K562 (cell line): ENCODE measurements at regions not wholly inside any gene's neighbourhood (a gene's known extent, or its start where the extent isn't known, plus 50 kb on each side); places are given as distances from the start of the nearest gene placed in this dataset.

Source experiments
- ARID3A ChIP-seq: IDR thresholded peaks from 2 replicates; pipeline ENCODE4 v1.6.1; 2012; ENCODE audit warnings: low read depth, low read length, improper control_type of control experiment, borderline replicate concordance
- ARNT ChIP-seq, 2 experiments: fragments of 450-650 bp; IDR thresholded peaks; 2 replicates each; pipeline ENCODE4 v1.6.1; 2016; ENCODE audit warnings: mild to moderate bottlenecking in 1 of 2
- BHLHE40 ChIP-seq: IDR thresholded peaks from 2 replicates; pipeline ENCODE4 v1.6.1; 2011; ENCODE audit warnings: low read length, improper control_type of control experiment
- CREB1 ChIP-seq, 2 experiments: sonication (generic) in 1 of 2; formaldehyde crosslinking in 1 of 2; IDR thresholded peaks; 2 replicates each; pipeline versions ENCODE4 v1.6.1 to v1.8.0; 2012 to 2022; ENCODE audit warnings: inconsistent platforms in 1 of 2, mild to moderate bottlenecking in 1 of 2, missing genetic modification reagents in 1 of 2, moderate library complexity in 1 of 2
- CTCF ChIP-seq, 3 experiments: IDR thresholded peaks in 2 of 3; conservative IDR thresholded peaks in 1 of 3; 2 replicates each; pipeline ENCODE4 v1.5.1; 2011 to 2012; ENCODE audit warnings: low read length in 3 of 3, mild to moderate bottlenecking in 3 of 3, control low read depth in 2 of 3, improper control_type of control experiment in 1 of 3, inconsistent platforms in 1 of 3, low read depth in 1 of 3, mixed read lengths in 1 of 3, moderate library complexity in 1 of 3; ENCODE audit not compliant: insufficient read depth in 2 of 3
- GABPA ChIP-seq: fragments of 200-800 bp; sonication (Bioruptor generic); conservative IDR thresholded peaks from 2 replicates; pipeline ENCODE4 v1.6.1; 2016; ENCODE audit warnings: low read depth, missing genetic modification characterization, missing compliant biosample characterization
- HCFC1 ChIP-seq: IDR thresholded peaks from 2 replicates; pipeline ENCODE4 v1.6.1; 2012; ENCODE audit warnings: low read depth, low read length, improper control_type of control experiment
- POLR2A ChIP-seq: fragments of 450-650 bp; conservative IDR thresholded peaks from 2 replicates; pipeline ENCODE4 v1.6.1; 2016
- POLR3A ChIP-seq: IDR thresholded peaks from 2 replicates; pipeline ENCODE4 v1.6.1; 2011; ENCODE audit warnings: borderline replicate concordance, mild to moderate bottlenecking, moderate library complexity; ENCODE audit not compliant: insufficient read length, insufficient read depth; ENCODE audit errors: extremely low read depth
- SMARCC2 ChIP-seq: fragments of 450-650 bp; IDR thresholded peaks from 2 replicates; pipeline ENCODE4 v1.6.1; 2017; ENCODE audit warnings: antibody characterized with exemption, moderate library complexity, mild to moderate bottlenecking, low read depth
- TEAD4 ChIP-seq, 2 experiments: sonication (generic) in 1 of 2; formaldehyde crosslinking in 1 of 2; IDR thresholded peaks; 2 replicates each; pipeline versions ENCODE4 v1.6.1 to v1.8.0; 2012 to 2022; ENCODE audit warnings: borderline replicate concordance in 1 of 2, inconsistent platforms in 1 of 2, low read length in 1 of 2, mild to moderate bottlenecking in 1 of 2, missing genetic modification reagents in 1 of 2
- ZEB2 ChIP-seq: fragments of 450-650 bp; IDR thresholded peaks from 2 replicates; pipeline ENCODE4 v1.6.1; 2016
- ZNF23 ChIP-seq: fragments of 250-450 bp; sonication (Bioruptor Pico); IDR thresholded peaks from 2 replicates; pipeline ENCODE4 v1.4.0; 2020; ENCODE audit warnings: mild to moderate bottlenecking
- ZNF311 ChIP-seq: fragments of 250-450 bp; sonication (Bioruptor Pico); IDR thresholded peaks from 2 replicates; pipeline ENCODE4 v1.4.0; 2020; ENCODE audit warnings: mild to moderate bottlenecking, moderate library complexity

GRCh38 chr19:13615890-13616289 lies 109.6 kb upstream of the CACNA1A start:
- TF ChIP-seq POLR2A, result no peak
- no peak for TF ChIP-seq ZEB2
- TF ChIP-seq ZNF23 (CRISPR knock-in tag), result no peak
- TF ChIP-seq HCFC1, result no peak
- no peak for TF ChIP-seq ZNF311 (CRISPR knock-in tag)
- TF ChIP-seq CTCF (IDR thresholded peaks at IDR 0.05 in 2 of 3, conservative IDR thresholded peaks at IDR 0.05 in 1 of 3; ENCODE audit: insufficient read depth in 2 of 3, low read depth in 1 of 3, low read length in 3 of 3), result no peak
- TF ChIP-seq POLR3A, result no peak
- no peak for TF ChIP-seq GABPA
- no peak for TF ChIP-seq ARNT (IDR thresholded peaks at IDR 0.05)
- no peak for TF ChIP-seq CREB1 (IDR thresholded peaks at IDR 0.05)
- no peak for TF ChIP-seq CREB1 (CRISPR knock-in tag; IDR thresholded peaks at IDR 0.05)
- peak; percentile 36; the same call in 1 of the 2 replicates for TF ChIP-seq TEAD4 (IDR thresholded peaks at IDR 0.05; ENCODE audit: low read length)
- no peak for TF ChIP-seq TEAD4 (CRISPR knock-in tag; IDR thresholded peaks at IDR 0.05; ENCODE audit: borderline replicate concordance)
- TF ChIP-seq BHLHE40, result no peak
- TF ChIP-seq SMARCC2, result no peak
- no peak for TF ChIP-seq ARID3A
